ENCODE measurements at regions not wholly inside any gene's neighbourhood (a gene's known extent, or its start where the extent isn't known, plus 50 kb on each side); places are given as distances from the start of the nearest gene placed in this dataset.
"Not testable (repeated sequence)": the region's sequence is repeated elsewhere in the genome, so short reads cannot be mapped to it uniquely, and the experiment has no call there.

- Histone ChIP-seq H3K27me3 (ENCODE audit: control insufficient read depth, insufficient read depth, low read length) (no peaks in the 10 kb centered on the region), H3K9me3 (replicated peaks; ENCODE audit: control insufficient read depth, low read depth, low read length) (no peaks in the 10 kb centered on the region), H3K27ac (ENCODE audit: low read length) (no peak overlapping the region), H3K36me3 (ENCODE audit: control insufficient read depth, insufficient read depth, low read length) (no peaks in the 10 kb centered on the region), H3K4me3 (ENCODE audit: low read length) (no peak overlapping the region), H3K4me1 (ENCODE audit: control insufficient read depth, insufficient read depth, low read length) (no peaks in the 10 kb centered on the region)
- peak; percentile 58 for DNase-seq
- WGBS (ENCODE audit: insufficient coverage) = 20% methylated on average over 1 of the region's 1 CpG
These were observed 705.5 kb downstream of the DIPK2A start for GRCh38 chr3:144677103-144677502.

GRCh38 chr3:144683065-144683464, 711.4 kb downstream of the DIPK2A start:
- WGBS (ENCODE audit: insufficient coverage) = no CpG with 5 or more reads among the region's 1 CpG
- H3K4me1 ChIP-seq (ENCODE audit: control insufficient read depth, insufficient read depth, low read length) = no peaks in the 10 kb centered on the region
- peaks cover 2% of the 10 kb centered on the region for H3K9me3 ChIP-seq (replicated peaks; ENCODE audit: control insufficient read depth, low read depth, low read length)
- H3K36me3 ChIP-seq (ENCODE audit: control insufficient read depth, insufficient read depth, low read length) = no peaks in the 10 kb centered on the region
- no peaks in the 10 kb centered on the region for H3K27me3 ChIP-seq (ENCODE audit: control insufficient read depth, insufficient read depth, low read length)
- H3K4me3 ChIP-seq (ENCODE audit: low read length) = no peak overlapping the region
- no peak for DNase-seq
- H3K27ac ChIP-seq (ENCODE audit: low read length) = no peak overlapping the region

DNA sequence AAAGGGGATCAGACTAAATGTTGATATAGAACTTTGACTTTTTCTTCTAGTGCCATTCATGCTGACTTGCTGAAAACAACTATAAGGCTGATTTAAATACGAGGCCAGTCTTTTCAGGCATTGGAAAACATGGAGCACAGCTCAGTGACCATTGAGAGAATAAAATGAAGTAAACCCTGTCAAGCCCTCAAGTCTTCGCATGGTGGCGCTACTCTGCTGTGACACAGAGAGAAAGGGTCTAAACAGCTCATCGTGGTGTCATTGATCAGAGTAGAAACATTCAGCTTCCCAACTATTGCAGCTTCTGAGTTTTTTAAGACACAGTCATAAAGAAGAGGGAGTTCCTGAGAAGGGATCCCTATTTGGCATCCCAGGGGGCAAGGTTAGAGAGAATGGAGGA, 716.2 kb downstream of the DIPK2A start:
- Histone ChIP-seq H3K27me3 (ENCODE audit: control insufficient read depth, insufficient read depth, low read length) (no peaks in the 10 kb centered on the region), H3K36me3 (ENCODE audit: control insufficient read depth, insufficient read depth, low read length) (no peaks in the 10 kb centered on the region), H3K27ac (ENCODE audit: low read length) (no peak overlapping the region), H3K9me3 (replicated peaks; ENCODE audit: control insufficient read depth, low read depth, low read length) (peaks cover 2% of the 10 kb centered on the region), H3K4me1 (ENCODE audit: control insufficient read depth, insufficient read depth, low read length) (no peaks in the 10 kb centered on the region), H3K4me3 (ENCODE audit: low read length) (no peak overlapping the region)
- 56% methylated on average over 1 of the region's 4 CpGs for WGBS (ENCODE audit: insufficient coverage)
- no peak for DNase-seq

DNA sequence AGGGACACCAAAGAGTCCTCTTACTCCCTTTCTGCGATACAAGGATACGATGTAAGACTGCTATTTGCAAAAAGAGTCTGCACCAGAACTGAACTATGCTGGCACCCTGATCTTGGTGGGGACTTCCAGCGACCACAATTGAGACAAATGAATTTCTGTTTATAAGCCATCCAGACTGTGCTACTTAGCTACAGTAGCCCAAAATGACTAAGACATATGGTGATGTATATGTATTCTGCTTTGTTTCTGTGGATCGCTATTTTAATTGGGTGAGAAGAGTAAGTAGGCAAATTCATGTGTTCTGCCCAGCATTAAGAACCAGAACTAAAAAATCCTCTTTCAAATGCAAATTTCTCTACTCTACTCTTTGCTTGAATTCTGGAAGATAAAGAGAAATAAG, 720.9 kb downstream of the DIPK2A start:
- Histone ChIP-seq H3K36me3 (ENCODE audit: control insufficient read depth, insufficient read depth, low read length) (no peaks in the 10 kb centered on the region), H3K27ac (ENCODE audit: low read length) (no peak overlapping the region), H3K4me1 (ENCODE audit: control insufficient read depth, insufficient read depth, low read length) (no peaks in the 10 kb centered on the region), H3K27me3 (ENCODE audit: control insufficient read depth, insufficient read depth, low read length) (no peaks in the 10 kb centered on the region), H3K9me3 (replicated peaks; ENCODE audit: control insufficient read depth, low read depth, low read length) (peaks cover 2% of the 10 kb centered on the region), H3K4me3 (ENCODE audit: low read length) (no peak overlapping the region)
- WGBS (ENCODE audit: insufficient coverage) = no CpG with 5 or more reads among the region's 4 CpGs
- DNase-seq = no peak

DNA sequence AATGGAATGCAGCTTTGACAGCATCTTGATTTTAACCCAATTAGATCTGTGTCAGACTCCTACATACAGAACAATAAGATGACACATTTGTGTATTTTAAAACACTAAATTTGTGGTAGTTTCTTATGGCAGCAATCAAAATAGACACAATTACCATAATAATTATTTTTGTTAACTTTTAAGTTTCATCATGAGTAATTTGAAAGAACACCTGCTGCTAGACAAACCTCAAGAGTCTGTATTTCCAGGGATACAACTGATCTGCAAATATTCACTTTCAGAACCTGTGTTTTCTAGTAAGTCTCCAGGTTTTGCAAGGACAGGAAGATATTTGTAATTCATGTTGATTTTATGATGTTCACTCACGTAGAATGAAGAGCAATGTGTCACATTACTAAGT, 736.8 kb downstream of the DIPK2A start:
- Histone ChIP-seq H3K4me3 (ENCODE audit: low read length) (no peak overlapping the region), H3K27me3 (ENCODE audit: control insufficient read depth, insufficient read depth, low read length) (no peaks in the 10 kb centered on the region), H3K27ac (ENCODE audit: low read length) (no peak overlapping the region), H3K4me1 (ENCODE audit: control insufficient read depth, insufficient read depth, low read length) (no peaks in the 10 kb centered on the region), H3K36me3 (ENCODE audit: control insufficient read depth, insufficient read depth, low read length) (no peaks in the 10 kb centered on the region), H3K9me3 (replicated peaks; ENCODE audit: control insufficient read depth, low read depth, low read length) (no peaks in the 10 kb centered on the region)
- DNase-seq = no peak
- WGBS (ENCODE audit: insufficient coverage) = no CpG with 5 or more reads among the region's 1 CpG

DNA sequence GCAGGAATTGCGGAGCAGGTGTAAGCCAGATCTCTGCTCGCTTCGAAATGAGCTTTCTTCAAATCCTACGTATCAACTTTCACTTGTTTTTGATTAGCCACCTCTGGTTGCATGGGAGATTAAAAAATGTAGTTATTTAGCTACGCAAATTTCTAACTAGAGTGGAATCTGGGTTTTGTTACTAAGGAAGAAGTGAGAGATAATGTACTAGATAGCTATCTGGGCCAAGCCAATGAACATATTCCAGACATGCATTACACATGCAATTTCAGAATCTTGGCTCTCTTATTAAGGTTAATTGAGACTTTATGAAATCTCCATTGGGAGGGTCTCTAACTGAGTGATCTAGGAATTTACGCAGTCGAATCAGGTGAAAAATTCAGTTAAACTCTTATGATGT, 765.7 kb downstream of the DIPK2A start:
- no peaks in the 10 kb centered on the region for H3K4me1 ChIP-seq (ENCODE audit: control insufficient read depth, insufficient read depth, low read length)

GRCh38 chr3:144743225-144743668, 771.6 kb downstream of the DIPK2A start:
- no peaks in the 10 kb centered on the region for H3K4me1 ChIP-seq (ENCODE audit: control insufficient read depth, insufficient read depth, low read length)
- no peaks in the 10 kb centered on the region for H3K27me3 ChIP-seq (ENCODE audit: control insufficient read depth, insufficient read depth, low read length)
- no peak overlapping the region for H3K4me3 ChIP-seq (ENCODE audit: low read length)
- WGBS (ENCODE audit: insufficient coverage) = no CpG with 5 or more reads among the region's 1 CpG
- H3K9me3 ChIP-seq (replicated peaks; ENCODE audit: control insufficient read depth, low read depth, low read length) = no peaks in the 10 kb centered on the region
- no peak for DNase-seq
- no peak overlapping the region for H3K27ac ChIP-seq (ENCODE audit: low read length)
- no peaks in the 10 kb centered on the region for H3K36me3 ChIP-seq (ENCODE audit: control insufficient read depth, insufficient read depth, low read length)

More for the DNA sequence above, 765.7 kb downstream of the DIPK2A start:
- DNase-seq = no peak
- no peak overlapping the region for H3K4me3 ChIP-seq (ENCODE audit: low read length)
- no peak overlapping the region for H3K27ac ChIP-seq (ENCODE audit: low read length)
- no peaks in the 10 kb centered on the region for H3K27me3 ChIP-seq (ENCODE audit: control insufficient read depth, insufficient read depth, low read length)
- no peaks in the 10 kb centered on the region for H3K36me3 ChIP-seq (ENCODE audit: control insufficient read depth, insufficient read depth, low read length)
- no CpG with 5 or more reads among the region's 7 CpGs for WGBS (ENCODE audit: insufficient coverage)
- H3K9me3 ChIP-seq (replicated peaks; ENCODE audit: control insufficient read depth, low read depth, low read length) = no peaks in the 10 kb centered on the region

DNA sequence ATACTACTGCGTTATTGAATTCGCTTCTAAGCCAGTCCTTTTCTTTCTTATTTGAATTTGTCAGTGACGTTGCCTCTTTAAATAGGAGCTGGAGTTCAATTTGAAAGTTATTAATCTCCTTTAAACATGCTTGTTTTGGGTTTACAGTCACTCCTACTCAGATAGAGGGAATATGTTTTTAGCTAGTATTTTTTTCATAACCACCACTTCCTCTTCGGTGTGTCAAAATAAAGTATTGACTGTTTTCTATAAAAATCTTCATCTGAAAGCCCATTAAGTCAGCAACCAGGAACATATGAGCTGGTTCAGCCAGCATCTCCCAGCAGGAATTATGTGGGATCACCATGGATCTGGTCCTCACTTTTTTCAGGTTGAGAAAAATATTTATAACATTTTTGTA, 772.9 kb downstream of the DIPK2A start:
- Histone ChIP-seq H3K4me3 (ENCODE audit: low read length) (no peak overlapping the region), H3K27me3 (ENCODE audit: control insufficient read depth, insufficient read depth, low read length) (no peaks in the 10 kb centered on the region), H3K9me3 (replicated peaks; ENCODE audit: control insufficient read depth, low read depth, low read length) (no peaks in the 10 kb centered on the region), H3K4me1 (ENCODE audit: control insufficient read depth, insufficient read depth, low read length) (no peaks in the 10 kb centered on the region), H3K27ac (ENCODE audit: low read length) (no peak overlapping the region), H3K36me3 (ENCODE audit: control insufficient read depth, insufficient read depth, low read length) (no peaks in the 10 kb centered on the region)
- no peak for DNase-seq
- no CpG with 5 or more reads among the region's 4 CpGs for WGBS (ENCODE audit: insufficient coverage)

GRCh38 chr3:144746631-144747030, 775.0 kb downstream of the DIPK2A start:
- no peak overlapping the region for H3K27ac ChIP-seq (ENCODE audit: low read length)
- no peaks in the 10 kb centered on the region for H3K4me1 ChIP-seq (ENCODE audit: control insufficient read depth, insufficient read depth, low read length)
- no peaks in the 10 kb centered on the region for H3K36me3 ChIP-seq (ENCODE audit: control insufficient read depth, insufficient read depth, low read length)
- no peaks in the 10 kb centered on the region for H3K9me3 ChIP-seq (replicated peaks; ENCODE audit: control insufficient read depth, low read depth, low read length)
- WGBS (ENCODE audit: insufficient coverage) = no CpG with 5 or more reads among the region's 2 CpGs
- peak; percentile 7 for DNase-seq
- H3K27me3 ChIP-seq (ENCODE audit: control insufficient read depth, insufficient read depth, low read length) = no peaks in the 10 kb centered on the region
- no peak overlapping the region for H3K4me3 ChIP-seq (ENCODE audit: low read length)

GRCh38 chr3:144749536-144750253, 778.1 kb downstream of the DIPK2A start:
- not testable (repeated sequence) for DNase-seq; H3K4me3 ChIP-seq (ENCODE audit: low read length); H3K36me3 ChIP-seq (ENCODE audit: control insufficient read depth, insufficient read depth, low read length); H3K27me3 ChIP-seq (ENCODE audit: control insufficient read depth, insufficient read depth, low read length); H3K9me3 ChIP-seq (replicated peaks; ENCODE audit: control insufficient read depth, low read depth, low read length); H3K4me1 ChIP-seq (ENCODE audit: control insufficient read depth, insufficient read depth, low read length); H3K27ac ChIP-seq (ENCODE audit: low read length)
- 97% methylated on average over 26 of the region's 38 CpGs for WGBS (ENCODE audit: insufficient coverage)

Data from muscle of leg (tissue), 3 donors.